A673 (cell line): ENCODE measurements at regions not wholly inside any gene's neighbourhood (a gene's known extent, or its start where the extent isn't known, plus 50 kb on each side); places are given as distances from the start of the nearest gene placed in this dataset.
"Not testable (repeated sequence)": the region's sequence is repeated elsewhere in the genome, so short reads cannot be mapped to it uniquely, and the experiment has no call there.

Experiments
- BruUV-seq: library from RNA; stranded (reverse); fragments of 400-500 nt; replicated peaks from 2 replicates; lab custom pipeline; 2021; lab: Mats Ljungman, UMichigan
- CTCF ChIA-PET: fragments of 300-600 bp; sonication (Branson Sonifier 250); formaldehyde crosslinking; loops from one replicate; lab custom pipeline; 2022; ENCODE audit warnings: antibody characterized with exemption; lab: Charles Lee
- POLR2A ChIA-PET: fragments of 300-600 bp; sonication (Branson Sonifier 250); formaldehyde crosslinking; loops from one replicate; lab custom pipeline; 2022; ENCODE audit warnings: antibody characterized with exemption; ENCODE audit not compliant: low non-redundant PET; lab: Charles Lee
- DNase-seq: peaks from one replicate; pipeline ENCODE4 v3.0.0-alpha.2; 2015; ENCODE audit warnings: low spot score
- H3K27ac ChIP-seq: fragments of 200-600 bp; sonication (generic); 2 replicates; pipeline ENCODE4 v1.5.1; 2016; ENCODE audit warnings: mixed run types, low read depth, mild to moderate bottlenecking, mixed read lengths, antibody characterized with exemption, low read length; ENCODE audit not compliant: poor library complexity, severe bottlenecking
- H3K27me3 ChIP-seq: fragments of 200-600 bp; sonication (generic); replicated peaks from 2 replicates; pipeline ENCODE4 v1.6.1; 2017; ENCODE audit warnings: mixed run types, low read depth, mild to moderate bottlenecking, mixed read lengths, antibody characterized with exemption, low read length; ENCODE audit not compliant: insufficient read depth, poor library complexity
- H3K36me3 ChIP-seq: fragments of 200-600 bp; sonication (generic); 2 replicates; pipeline ENCODE4 v1.6.1; 2016; ENCODE audit warnings: mixed run types, mild to moderate bottlenecking, mixed read lengths, antibody characterized with exemption, low read length; ENCODE audit not compliant: insufficient read depth, poor library complexity, severe bottlenecking
- H3K4me1 ChIP-seq: fragments of 200-600 bp; sonication (generic); 2 replicates; pipeline ENCODE4 v1.6.1; 2017; ENCODE audit warnings: mixed run types, mild to moderate bottlenecking, mixed read lengths, antibody characterized with exemption, low read length; ENCODE audit not compliant: insufficient read depth, poor library complexity, severe bottlenecking
- H3K4me3 ChIP-seq: fragments of 200-600 bp; sonication (generic); 2 replicates; pipeline ENCODE4 v1.5.1; 2016; ENCODE audit warnings: low read depth, mixed run types, mild to moderate bottlenecking, mixed read lengths, low read length; ENCODE audit not compliant: poor library complexity, severe bottlenecking
- H3K9me3 ChIP-seq: fragments of 200-600 bp; sonication (generic); 2 replicates; pipeline ENCODE4 v1.6.1; 2016; ENCODE audit warnings: mixed run types, low read depth, mild to moderate bottlenecking, mixed read lengths, antibody characterized with exemption, low read length; ENCODE audit not compliant: poor library complexity, severe bottlenecking
- EZH2 ChIP-seq: fragments of 200-600 bp; sonication (generic); IDR thresholded peaks from 2 replicates; pipeline ENCODE4 v1.6.1; 2017; ENCODE audit warnings: borderline replicate concordance, low read depth, mild to moderate bottlenecking, mixed read lengths, antibody characterized with exemption, low read length; ENCODE audit not compliant: poor library complexity, severe bottlenecking
- intact Hi-C: fragments of 100-400 bp; cut with micrococcal nuclease; formaldehyde crosslinking; loops from one replicate; pipeline ENCODE4 v1.10.0; 2022; ENCODE audit not compliant: unreplicated experiment
- TF ChIP-seq, protein P1 (sequence below): fragments of 300-800, 200-600 bp; sonication (generic); conservative IDR thresholded peaks from 2 replicates; pipeline ENCODE4 v1.5.1; 2017; ENCODE audit warnings: low read depth, mild to moderate bottlenecking, antibody characterized with exemption, low read length, moderate library complexity, mixed read lengths

DNA sequence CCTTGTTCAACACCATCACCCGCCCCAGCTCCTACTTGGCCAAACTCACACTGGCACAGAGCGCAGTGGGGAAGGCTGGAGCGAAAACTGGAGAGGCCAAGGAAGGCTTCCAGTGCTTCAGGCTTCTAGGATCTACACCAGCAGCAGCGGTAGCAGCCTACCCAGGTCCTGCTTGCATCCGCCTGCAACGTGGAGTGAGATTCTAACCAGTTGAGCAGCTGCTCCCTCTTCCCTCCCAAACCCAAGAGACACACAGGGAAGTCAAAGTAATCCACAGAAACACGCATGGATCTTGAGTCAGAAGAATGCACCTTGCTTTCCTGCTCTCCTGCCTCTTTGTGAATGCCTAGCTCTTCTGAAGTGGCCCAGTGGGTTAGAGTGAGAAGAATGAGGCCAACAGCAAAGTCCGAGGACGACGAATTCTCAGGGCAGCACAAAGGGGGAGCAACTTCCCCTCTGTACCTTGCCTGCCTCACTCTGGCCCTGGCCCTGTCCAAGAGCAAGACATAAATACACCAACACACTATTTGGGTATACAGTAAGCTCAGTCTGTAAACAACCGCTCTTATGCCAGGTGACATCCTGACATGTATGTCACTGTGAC, 95.9 kb upstream of the FOXQ1 start:
- no peaks in the 10 kb centered on the region for H3K4me1 ChIP-seq
- no TSS peak for BruUV-seq
- H3K27ac ChIP-seq: no peak overlapping the region
- TF ChIP-seq, protein P1, sequence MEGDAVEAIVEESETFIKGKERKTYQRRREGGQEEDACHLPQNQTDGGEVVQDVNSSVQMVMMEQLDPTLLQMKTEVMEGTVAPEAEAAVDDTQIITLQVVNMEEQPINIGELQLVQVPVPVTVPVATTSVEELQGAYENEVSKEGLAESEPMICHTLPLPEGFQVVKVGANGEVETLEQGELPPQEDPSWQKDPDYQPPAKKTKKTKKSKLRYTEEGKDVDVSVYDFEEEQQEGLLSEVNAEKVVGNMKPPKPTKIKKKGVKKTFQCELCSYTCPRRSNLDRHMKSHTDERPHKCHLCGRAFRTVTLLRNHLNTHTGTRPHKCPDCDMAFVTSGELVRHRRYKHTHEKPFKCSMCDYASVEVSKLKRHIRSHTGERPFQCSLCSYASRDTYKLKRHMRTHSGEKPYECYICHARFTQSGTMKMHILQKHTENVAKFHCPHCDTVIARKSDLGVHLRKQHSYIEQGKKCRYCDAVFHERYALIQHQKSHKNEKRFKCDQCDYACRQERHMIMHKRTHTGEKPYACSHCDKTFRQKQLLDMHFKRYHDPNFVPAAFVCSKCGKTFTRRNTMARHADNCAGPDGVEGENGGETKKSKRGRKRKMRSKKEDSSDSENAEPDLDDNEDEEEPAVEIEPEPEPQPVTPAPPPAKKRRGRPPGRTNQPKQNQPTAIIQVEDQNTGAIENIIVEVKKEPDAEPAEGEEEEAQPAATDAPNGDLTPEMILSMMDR: no peak
- TF ChIP-seq EZH2: no peak
- peaks cover 16% of the 10 kb centered on the region for H3K27me3 ChIP-seq
- no peak overlapping the region for H3K4me3 ChIP-seq
- H3K36me3 ChIP-seq: no peaks in the 10 kb centered on the region
- intact Hi-C loops: no loop called here
- DNase-seq: no peak
- no peaks in the 10 kb centered on the region for H3K9me3 ChIP-seq
- CTCF ChIA-PET: no interaction called here
- POLR2A ChIA-PET: no interaction called here

DNA sequence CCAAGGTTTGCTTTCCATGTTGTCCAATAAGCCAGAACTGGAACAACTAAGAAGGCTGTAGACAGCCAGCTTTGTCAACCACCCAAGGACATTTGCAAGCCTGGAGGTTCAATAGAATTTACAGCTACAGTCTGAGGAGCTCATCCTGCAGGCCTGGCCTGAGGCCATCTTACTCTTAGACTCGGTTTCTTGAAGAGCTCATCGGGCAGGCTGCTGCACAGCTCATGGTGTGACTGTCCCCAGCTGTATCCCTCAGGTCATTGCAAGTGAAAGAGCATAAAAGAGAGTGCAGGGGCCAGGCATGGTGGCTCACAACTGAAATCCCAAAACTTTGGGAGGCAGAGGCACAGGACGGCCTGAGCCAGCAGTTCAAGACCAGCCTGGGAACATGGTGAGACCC, 96.9 kb upstream of the FOXQ1 start:
- no peaks in the 10 kb centered on the region for H3K9me3 ChIP-seq
- peaks cover 20% of the 10 kb centered on the region for H3K27me3 ChIP-seq
- TF ChIP-seq EZH2: no peak
- no peak for DNase-seq
- H3K27ac ChIP-seq: no peak overlapping the region
- ChIA-PET CTCF (no interaction called here), POLR2A (no interaction called here)
- no TSS peak for BruUV-seq
- H3K4me3 ChIP-seq: no peak overlapping the region
- no peaks in the 10 kb centered on the region for H3K36me3 ChIP-seq
- no peaks in the 10 kb centered on the region for H3K4me1 ChIP-seq
- intact Hi-C loops: no loop called here

DNA sequence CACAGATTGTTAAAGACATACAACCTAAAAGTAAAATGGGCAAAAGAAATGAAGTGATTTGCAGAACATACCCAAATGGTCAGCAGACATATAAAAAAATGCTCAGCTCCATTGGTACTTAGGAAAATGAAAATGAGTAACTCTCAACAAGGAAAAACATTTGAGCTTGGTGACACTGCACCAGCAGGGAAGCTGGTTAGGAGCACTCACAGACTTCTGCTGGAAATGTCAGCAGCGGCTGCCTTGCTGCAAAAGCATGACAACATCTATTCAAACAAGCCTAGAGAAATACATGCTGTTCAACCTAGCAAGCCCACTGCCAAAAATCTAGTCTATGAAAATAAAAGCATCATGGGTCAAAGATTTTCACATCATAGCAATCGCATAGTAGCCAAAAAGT, 99.0 kb upstream of the FOXQ1 start:
- Histone ChIP-seq H3K4me1 (no peaks in the 10 kb centered on the region), H3K27ac (no peak overlapping the region), H3K36me3 (no peaks in the 10 kb centered on the region), H3K9me3 (no peaks in the 10 kb centered on the region), H3K27me3 (peaks cover 36% of the 10 kb centered on the region), H3K4me3 (no peak overlapping the region)
- CTCF ChIA-PET: no interaction called here
- intact Hi-C loops: no loop called here
- POLR2A ChIA-PET: no interaction called here
- DNase-seq: no peak
- TF ChIP-seq EZH2: no peak
- TF ChIP-seq, protein P1: no peak
- no TSS peak for BruUV-seq

DNA sequence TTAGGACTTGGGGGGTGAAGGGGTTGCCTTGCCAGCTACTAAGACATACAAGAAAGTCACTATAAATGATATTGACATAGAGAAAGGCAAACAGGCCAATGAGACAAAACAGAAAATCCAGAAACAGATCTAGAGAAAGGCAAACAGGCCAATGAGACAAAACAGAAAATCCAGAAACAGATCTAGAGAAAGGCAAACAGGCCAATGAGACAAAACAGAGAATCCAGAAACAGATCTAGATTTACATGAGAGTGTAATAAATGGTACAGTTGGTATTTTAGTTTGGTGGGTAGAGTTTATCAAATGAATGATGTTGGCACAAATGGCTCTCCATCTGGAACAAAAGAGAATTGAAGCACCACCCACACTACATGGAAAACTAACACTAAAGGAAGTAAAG, 99.8 kb upstream of the FOXQ1 start:
- intact Hi-C loops, H3K4me3 ChIP-seq, CTCF ChIA-PET, H3K36me3 ChIP-seq, H3K27ac ChIP-seq, H3K9me3 ChIP-seq, DNase-seq, POLR2A ChIA-PET, H3K4me1 ChIP-seq, BruUV-seq: not testable (repeated sequence)
- peaks cover 37% of the 10 kb centered on the region for H3K27me3 ChIP-seq

DNA sequence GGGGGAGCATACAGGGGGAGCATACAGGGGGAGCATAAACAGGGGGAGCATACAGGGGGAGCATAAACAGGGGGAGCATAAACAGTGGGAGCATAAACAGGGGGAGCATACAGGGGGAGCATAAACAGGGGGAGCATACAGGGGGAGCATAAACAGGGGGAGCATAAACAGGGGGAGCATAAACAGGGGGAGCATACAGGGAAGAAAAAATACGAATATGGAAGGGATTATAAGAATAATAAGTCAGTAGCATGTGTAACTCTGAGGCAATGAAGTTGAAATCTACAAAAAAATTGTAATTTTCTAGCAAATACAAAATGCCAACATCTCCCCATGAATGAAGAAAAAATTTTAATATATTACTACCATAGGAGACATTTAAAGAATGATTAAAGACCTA, 101.3 kb upstream of the FOXQ1 start:
- H3K4me3 ChIP-seq, H3K36me3 ChIP-seq, DNase-seq, H3K4me1 ChIP-seq, H3K9me3 ChIP-seq, intact Hi-C loops, BruUV-seq, H3K27ac ChIP-seq, CTCF ChIA-PET, POLR2A ChIA-PET: not testable (repeated sequence)
- H3K27me3 ChIP-seq: peaks cover 44% of the 10 kb centered on the region
